PC-3 (cell line): ENCODE measurements at regions not wholly inside any gene's neighbourhood (a gene's known extent, or its start where the extent isn't known, plus 50 kb on each side); places are given as distances from the start of the nearest gene placed in this dataset.

Experiments
- ATAC-seq: fragments of 200-7000 bp; cut with Tn5 transposase; 2 replicates; pipeline ENCODE4 v1.9.1; 2020; ENCODE audit warnings: mild to moderate bottlenecking, moderate library complexity
- BruUV-seq: library from RNA; stranded (reverse); fragments of 400-500 nt; replicated peaks from 2 replicates; lab custom pipeline; 2021; lab: Mats Ljungman, UMichigan
- CTCF ChIA-PET: fragments of 300-600 bp; sonication (Branson Sonifier 250); formaldehyde crosslinking; loops from one replicate; lab custom pipeline; 2022; ENCODE audit warnings: antibody characterized with exemption; lab: Charles Lee
- POLR2A ChIA-PET: fragments of 300-600 bp; sonication (Branson Sonifier 250); formaldehyde crosslinking; loops from one replicate; lab custom pipeline; 2022; ENCODE audit warnings: antibody characterized with exemption; ENCODE audit not compliant: unreplicated experiment; lab: Charles Lee
- DNase-seq: peaks from one replicate; pipeline ENCODE4 v3.0.0-alpha.2; 2015
- H2AFZ ChIP-seq: fragments of 300-600 bp; sonication (generic); 2 replicates; pipeline ENCODE4 v1.6.0; 2016; ENCODE audit warnings: antibody characterized with exemption, low read length
- H3F3A ChIP-seq: fragments of 300-600 bp; sonication (generic); one replicate; pipeline ENCODE4 v1.6.0; 2017; ENCODE audit warnings: antibody characterized with exemption, low read length, control low read depth, mild to moderate bottlenecking; ENCODE audit not compliant: unreplicated experiment
- H3K27ac ChIP-seq: fragments of 300-600 bp; sonication (generic); 2 replicates; pipeline ENCODE4 v1.5.1; 2016; ENCODE audit warnings: mild to moderate bottlenecking, low read length
- H3K27me3 ChIP-seq: fragments of 300-600 bp; sonication (generic); 2 replicates; pipeline ENCODE4 v1.6.1; 2016; ENCODE audit warnings: low read length, mixed read lengths
- H3K36me3 ChIP-seq: fragments of 300-600 bp; sonication (generic); 2 replicates; pipeline ENCODE4 v1.6.1; 2016; ENCODE audit warnings: low read depth, mixed run types, low read length, mixed read lengths
- H3K4me1 ChIP-seq: fragments of 300-600 bp; sonication (generic); 2 replicates; pipeline ENCODE4 v1.5.1; 2016; ENCODE audit warnings: low read length; ENCODE audit not compliant: insufficient read depth
- H3K4me2 ChIP-seq: fragments of 300-600 bp; sonication (generic); 2 replicates; pipeline ENCODE4 v1.6.0; 2016; ENCODE audit warnings: low read length
- H3K4me3 ChIP-seq: fragments of 300-600 bp; sonication (generic); 2 replicates; pipeline ENCODE4 v1.5.1; 2016; ENCODE audit warnings: mild to moderate bottlenecking, low read length, mixed read lengths
- H3K79me2 ChIP-seq: fragments of 300-600 bp; sonication (generic); 2 replicates; pipeline ENCODE4 v1.6.1; 2017; ENCODE audit warnings: low read length, mixed read lengths
- H3K9ac ChIP-seq: fragments of 300-600 bp; sonication (generic); 2 replicates; pipeline ENCODE4 v1.6.0; 2016; ENCODE audit warnings: mild to moderate bottlenecking, low read length
- H3K9me2 ChIP-seq: fragments of 300-600 bp; sonication (generic); replicated peaks from 2 replicates; pipeline ENCODE4 v1.6.1; 2016; ENCODE audit warnings: mixed run types, low read length, mixed read lengths
- H3K9me3 ChIP-seq: fragments of 300-600 bp; sonication (generic); 2 replicates; pipeline ENCODE4 v1.6.1; 2016; ENCODE audit warnings: low read length, mixed read lengths
- H4K20me1 ChIP-seq: fragments of 300-600 bp; sonication (generic); 2 replicates; pipeline ENCODE4 v1.6.1; 2016; ENCODE audit warnings: low read length, mixed read lengths
- CTCF ChIP-seq: fragments of 300-600 bp; sonication (generic); conservative IDR thresholded peaks from 2 replicates; pipeline ENCODE4 v1.5.1; 2017; ENCODE audit warnings: antibody characterized with exemption, low read depth, mild to moderate bottlenecking, low read length
- EZH2 ChIP-seq: fragments of 300-600 bp; sonication (generic); IDR thresholded peaks from one replicate; pipeline ENCODE4 v1.6.1; 2017; ENCODE audit warnings: antibody characterized with exemption, mild to moderate bottlenecking, low read length; ENCODE audit not compliant: unreplicated experiment
- EZH2phosphoT487 ChIP-seq: fragments of 300-600 bp; sonication (generic); IDR thresholded peaks from 2 replicates; pipeline ENCODE4 v1.6.1; 2018; ENCODE audit warnings: mild to moderate bottlenecking, antibody characterized with exemption, low read length, borderline replicate concordance
- intact Hi-C: fragments of 100-400 bp; cut with micrococcal nuclease; formaldehyde crosslinking; loops from 2 replicates; pipeline ENCODE4 v1.9.0; 2023

GRCh38 chr16:9555051-9555450 is 463.6 kb downstream of the HAPSTR1 start:
- Histone ChIP-seq H3K4me1 (no peaks in the 10 kb centered on the region), H4K20me1 (no peaks in the 10 kb centered on the region), H3K9ac (no peak overlapping the region), H3K36me3 (no peaks in the 10 kb centered on the region), H3K79me2 (no peaks in the 10 kb centered on the region), H2AFZ (no peak overlapping the region), H3K4me2 (no peak overlapping the region), H3F3A (no peaks in the 10 kb centered on the region), H3K27ac (no peak overlapping the region), H3K9me2 (no peaks in the 10 kb centered on the region), H3K27me3 (no peaks in the 10 kb centered on the region), H3K9me3 (no peaks in the 10 kb centered on the region), H3K4me3 (no peak overlapping the region)
- ChIA-PET POLR2A (no interaction called here), CTCF (no interaction called here)
- TF ChIP-seq EZH2phosphoT487 = no peak
- no peak for TF ChIP-seq EZH2
- TF ChIP-seq CTCF = no peak
- ATAC-seq (no peak), DNase-seq (no peak)
- no TSS peak for BruUV-seq
- intact Hi-C loops = no loop called here

GRCh38 chr16:9556949-9557665 is 465.7 kb downstream of the HAPSTR1 start:
- intact Hi-C loops = no loop called here
- no peak for ATAC-seq
- CTCF ChIA-PET = no interaction called here

More at GRCh38 chr16:9556949-9557665, 465.7 kb downstream of the HAPSTR1 start:
- no peaks in the 10 kb centered on the region for H3K36me3 ChIP-seq
- no TSS peak for BruUV-seq
- no peak overlapping the region for H3K9ac ChIP-seq
- H3K27me3 ChIP-seq = no peaks in the 10 kb centered on the region
- no peaks in the 10 kb centered on the region for H4K20me1 ChIP-seq
- POLR2A ChIA-PET = no interaction called here
- H3K27ac ChIP-seq = no peak overlapping the region
- no peak for DNase-seq
- H3K4me1 ChIP-seq = no peaks in the 10 kb centered on the region
- H2AFZ ChIP-seq = no peak overlapping the region
- TF ChIP-seq CTCF (no peak), EZH2phosphoT487 (no peak)
- no peak overlapping the region for H3K4me3 ChIP-seq
- H3F3A ChIP-seq = no peaks in the 10 kb centered on the region
- no peaks in the 10 kb centered on the region for H3K9me2 ChIP-seq
- H3K79me2 ChIP-seq = no peaks in the 10 kb centered on the region
- H3K9me3 ChIP-seq = no peaks in the 10 kb centered on the region
- no peak overlapping the region for H3K4me2 ChIP-seq
